MG63 (cell line): ENCODE measurements at regions not wholly inside any gene's neighbourhood (a gene's known extent, or its start where the extent isn't known, plus 50 kb on each side); places are given as distances from the start of the nearest gene placed in this dataset.
A peak's percentile ranks its signal among the peaks of the same experiment; 100 is the strongest.

Source experiments
- DNase-seq: peaks from one replicate; pipeline ENCODE4 v3.0.0-alpha.2; 2020
- H3K27me3 ChIP-seq: fragments of 250-450 bp; sonication (Bioruptor Pico); 2 replicates; pipeline ENCODE4 v1.5.1; 2020; ENCODE audit warnings: mild to moderate bottlenecking, moderate library complexity
- H3K36me3 ChIP-seq: fragments of 250-450 bp; sonication (Bioruptor Pico); 2 replicates; pipeline ENCODE4 v1.5.1; 2020; ENCODE audit warnings: mild to moderate bottlenecking, moderate library complexity
- H3K4me3 ChIP-seq: fragments of 250-450 bp; sonication (Bioruptor Pico); 2 replicates; pipeline ENCODE4 v1.5.1; 2020; ENCODE audit warnings: mild to moderate bottlenecking, moderate library complexity
- H3K9me3 ChIP-seq: fragments of 250-450 bp; sonication (Bioruptor Pico); 2 replicates; pipeline ENCODE4 v1.5.1; 2020; ENCODE audit warnings: mild to moderate bottlenecking, moderate library complexity

DNA sequence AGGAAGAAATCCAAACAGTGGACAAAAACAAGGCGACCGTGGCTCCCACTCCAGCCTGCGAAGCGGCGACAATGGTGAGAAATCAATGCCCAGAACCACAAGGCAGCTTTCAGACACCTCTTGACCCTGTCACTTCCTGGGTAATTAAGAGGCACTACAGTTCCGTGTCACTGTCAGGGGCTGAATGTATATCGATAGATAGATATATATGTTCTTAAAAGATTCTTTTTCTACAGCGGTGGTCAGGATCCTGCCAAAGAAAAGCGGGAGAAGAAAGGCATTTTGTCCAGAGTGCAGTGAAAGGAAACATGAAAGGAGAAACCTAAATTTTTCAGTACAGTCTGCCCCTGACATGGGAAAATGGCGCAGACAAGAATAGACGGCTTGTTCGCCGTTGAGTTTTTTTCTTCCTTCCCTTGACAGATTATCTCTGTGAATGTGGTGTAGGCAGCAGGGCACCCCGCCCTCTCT lies 56.2 kb upstream of the HES1 start:
- no peaks in the 10 kb centered on the region for H3K27me3 ChIP-seq
- H3K9me3 ChIP-seq = no peaks in the 10 kb centered on the region
- H3K36me3 ChIP-seq = no peaks in the 10 kb centered on the region
- no peak for DNase-seq
- H3K4me3 ChIP-seq = no peak overlapping the region

DNA sequence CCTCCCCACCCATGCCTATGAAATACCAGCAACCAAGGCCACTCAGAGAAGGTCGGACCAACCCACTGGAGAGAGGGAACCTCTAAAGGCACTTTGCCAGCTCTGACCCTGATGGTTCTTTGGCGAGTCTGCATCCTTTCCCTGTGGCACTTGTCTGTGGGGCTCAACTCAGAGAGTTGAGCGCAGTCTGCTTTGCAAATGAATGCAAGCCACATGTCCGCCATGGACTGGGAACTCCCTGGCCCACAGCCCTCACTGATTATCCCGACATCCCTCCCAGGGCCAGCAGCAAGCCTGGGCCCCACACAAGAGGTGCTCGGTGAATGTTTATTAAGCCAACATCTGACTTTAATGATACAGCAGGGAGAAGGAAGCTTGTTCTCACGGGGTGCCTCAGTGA lies 55.5 kb upstream of the HES1 start:
- H3K9me3 ChIP-seq = no peaks in the 10 kb centered on the region
- no peaks in the 10 kb centered on the region for H3K36me3 ChIP-seq
- DNase-seq = no peak
- H3K4me3 ChIP-seq = no peak overlapping the region
- H3K27me3 ChIP-seq = no peaks in the 10 kb centered on the region

DNA sequence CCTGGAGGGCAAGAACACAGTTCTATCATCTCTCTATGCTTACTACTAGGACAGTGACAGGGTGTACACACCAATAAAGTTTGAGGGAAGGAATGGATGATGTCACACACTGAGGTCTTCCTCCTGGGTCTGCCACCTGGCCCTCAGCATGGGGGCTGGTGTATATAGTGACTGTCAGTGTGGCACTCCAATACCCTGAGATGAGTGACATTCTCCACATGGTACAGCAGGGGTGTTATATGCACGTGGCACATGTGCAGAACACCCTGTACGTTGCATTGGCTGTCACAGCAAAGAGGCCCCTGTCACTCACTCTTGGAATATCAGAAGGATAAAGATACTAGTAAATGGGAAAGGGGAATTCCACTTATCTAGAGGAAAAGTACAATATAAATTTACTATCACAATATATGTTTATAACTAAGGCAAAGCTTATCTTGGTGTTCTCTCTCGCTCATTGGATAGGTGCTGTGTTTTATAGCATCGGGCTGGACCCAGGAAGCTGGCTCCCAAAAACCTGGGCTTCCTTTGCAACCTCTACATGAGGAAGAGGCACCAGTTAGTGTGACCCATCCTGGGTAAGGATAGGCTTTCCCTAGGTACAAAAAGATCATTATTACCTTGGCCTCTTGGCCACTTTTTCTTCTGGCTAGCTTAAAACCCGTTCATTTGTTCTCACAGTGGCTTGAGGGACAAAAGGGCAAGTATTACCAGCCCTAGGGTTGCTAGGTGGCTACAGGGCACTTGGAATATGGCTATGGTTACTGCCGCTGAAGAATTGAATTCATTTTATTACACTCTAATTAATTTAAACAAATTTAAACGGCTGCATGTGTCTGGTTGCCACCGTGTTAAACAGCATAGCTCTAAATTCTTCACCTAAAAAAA lies 54.8 kb upstream of the HES1 start:
- Histone ChIP-seq H3K27me3 (no peaks in the 10 kb centered on the region), H3K36me3 (no peaks in the 10 kb centered on the region), H3K4me3 (no peak overlapping the region), H3K9me3 (no peaks in the 10 kb centered on the region)
- no peak for DNase-seq

DNA sequence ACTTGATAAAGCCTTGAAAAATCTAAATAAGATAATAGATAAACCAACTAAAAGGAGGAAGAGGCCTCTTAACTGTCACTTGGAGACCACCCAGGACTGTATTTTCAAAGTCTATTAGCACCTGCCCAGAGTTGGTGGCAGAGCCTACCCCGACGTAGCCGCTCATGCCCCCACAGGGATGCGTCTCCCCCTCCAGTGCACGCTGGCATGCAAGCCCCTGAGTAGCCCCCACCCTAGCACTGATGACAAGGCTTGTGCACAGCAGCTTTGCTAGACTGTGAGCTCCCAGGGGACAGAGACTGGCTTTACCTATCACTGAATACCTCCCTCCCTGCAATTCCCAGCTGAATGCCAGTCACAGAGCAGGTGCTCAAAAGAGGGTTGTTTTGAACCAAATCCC lies 54.1 kb upstream of the HES1 start:
- Histone ChIP-seq H3K9me3 (no peaks in the 10 kb centered on the region), H3K27me3 (no peaks in the 10 kb centered on the region), H3K36me3 (no peaks in the 10 kb centered on the region), H3K4me3 (no peak overlapping the region)
- DNase-seq = no peak

DNA sequence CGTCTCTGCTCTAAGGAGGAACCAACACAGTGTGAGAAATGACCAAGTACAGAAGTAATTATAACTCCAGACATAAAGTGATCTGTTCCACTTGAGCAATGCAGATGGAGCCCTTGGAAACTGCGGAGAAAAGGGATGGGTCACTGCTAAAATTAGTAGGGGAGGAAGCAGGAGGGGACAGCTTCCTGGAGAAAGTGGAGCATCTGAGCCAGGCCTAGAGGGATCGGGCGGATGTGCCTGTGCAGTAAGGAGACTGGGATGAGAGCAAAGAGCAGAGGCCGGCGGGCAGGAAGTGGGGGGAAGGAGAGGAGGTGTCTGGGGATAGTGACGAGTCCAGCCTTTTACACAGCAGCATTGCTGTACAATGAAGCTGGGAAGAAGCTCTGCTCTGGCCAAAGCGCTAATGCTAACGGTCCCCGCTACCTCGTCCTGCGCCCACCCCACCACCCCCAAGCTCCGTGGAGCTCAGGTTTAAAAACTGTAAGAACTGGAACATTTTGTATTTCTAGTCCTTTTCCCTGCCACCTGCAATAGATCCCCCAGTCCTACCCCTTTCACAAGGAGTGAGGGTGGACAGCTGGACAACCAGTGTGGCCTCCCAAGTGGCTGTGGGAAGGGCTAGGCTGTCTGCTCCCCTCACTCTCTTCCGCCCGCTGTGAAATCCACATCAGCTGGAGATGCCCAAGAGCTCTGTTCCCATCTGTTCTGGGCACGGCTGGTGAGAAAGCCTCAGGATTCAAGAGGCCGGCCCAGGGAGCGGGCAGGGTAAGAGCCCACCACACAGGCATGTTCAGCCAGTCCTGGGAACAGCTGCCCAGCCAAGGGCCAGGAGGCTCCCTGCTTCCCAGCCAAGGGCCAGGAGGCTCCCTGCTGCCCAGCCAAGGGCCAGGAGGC lies 53.0 kb upstream of the HES1 start:
- H3K9me3 ChIP-seq = no peaks in the 10 kb centered on the region
- no peaks in the 10 kb centered on the region for H3K27me3 ChIP-seq
- peak; percentile 36 for DNase-seq
- H3K36me3 ChIP-seq = no peaks in the 10 kb centered on the region
- no peak overlapping the region for H3K4me3 ChIP-seq

DNA sequence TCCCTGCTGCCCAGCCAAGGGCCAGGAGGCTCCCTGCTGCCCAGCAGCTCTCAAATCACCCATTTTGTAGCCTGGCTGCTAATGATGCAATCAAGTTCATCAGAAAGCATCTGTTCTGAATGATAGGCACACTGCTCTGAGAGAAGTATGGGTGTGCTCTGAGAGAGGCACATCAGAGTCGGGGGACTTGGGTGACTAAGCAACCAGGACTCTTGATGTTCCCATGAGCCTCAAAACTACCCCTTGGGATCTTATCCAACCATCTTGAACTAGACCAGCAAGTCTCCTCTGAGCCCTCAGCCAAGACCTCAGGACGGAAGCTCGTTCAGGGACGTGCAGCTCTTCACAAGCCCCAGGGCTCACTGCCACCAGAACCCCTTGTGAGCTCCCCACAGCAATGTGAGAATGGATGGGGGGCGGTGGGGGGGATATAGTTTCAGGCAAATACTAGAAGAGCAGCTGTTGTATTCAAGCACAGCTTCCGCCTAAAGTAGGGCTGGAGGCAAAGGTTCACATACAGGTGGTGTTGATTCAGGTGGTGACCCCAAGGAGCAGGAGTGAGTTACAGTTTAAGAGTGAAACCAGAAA lies 52.2 kb upstream of the HES1 start:
- Histone ChIP-seq H3K4me3 (no peak overlapping the region), H3K27me3 (no peaks in the 10 kb centered on the region), H3K9me3 (no peaks in the 10 kb centered on the region), H3K36me3 (no peaks in the 10 kb centered on the region)
- no peak for DNase-seq

DNA sequence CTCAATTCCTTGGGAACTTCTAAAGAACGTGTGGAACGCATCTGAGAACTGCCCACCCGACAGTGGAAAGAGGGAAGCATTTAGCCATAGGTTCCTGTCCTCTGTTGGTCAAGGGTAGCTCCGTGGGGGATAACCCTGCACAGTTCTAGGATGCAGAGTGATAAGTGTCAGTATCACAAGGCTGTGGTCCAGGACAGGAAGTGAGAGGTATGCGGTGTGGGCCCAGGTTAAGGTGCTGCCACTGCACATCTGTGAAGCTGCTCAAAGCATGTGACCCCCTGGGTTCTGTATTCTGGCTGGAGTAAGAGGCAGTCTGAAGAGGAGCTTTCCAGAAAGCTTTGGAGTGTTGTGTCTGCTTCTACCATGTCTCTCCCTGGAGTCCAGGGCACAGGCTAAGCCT lies 51.7 kb upstream of the HES1 start:
- Histone ChIP-seq H3K36me3 (no peaks in the 10 kb centered on the region), H3K27me3 (no peaks in the 10 kb centered on the region)

More for the DNA sequence above, 51.7 kb upstream of the HES1 start:
- no peaks in the 10 kb centered on the region for H3K9me3 ChIP-seq
- no peak overlapping the region for H3K4me3 ChIP-seq
- DNase-seq = no peak
